ENCODE measurements at regions not wholly inside any gene's neighbourhood (a gene's known extent, or its start where the extent isn't known, plus 50 kb on each side); places are given as distances from the start of the nearest gene placed in this dataset.

GRCh38 chr12:24363177-24363754, 413.8 kb upstream of the SOX5 start:
- no peak for TF ChIP-seq CTCF (optimal IDR thresholded peaks at IDR 0.05 in 1 of 3, IDR thresholded peaks at IDR 0.05 in 1 of 3, conservative IDR thresholded peaks at IDR 0.05 in 1 of 3; ENCODE audit: extremely low read depth in 1 of 3, insufficient read depth in 2 of 3, low read length in 3 of 3)
- TF ChIP-seq EZH2 (IDR thresholded peaks at IDR 0.05; ENCODE audit: low read length): no peak

All from keratinocyte (primary cell).